K562 (cell line): ENCODE measurements at regions not wholly inside any gene's neighbourhood (a gene's known extent, or its start where the extent isn't known, plus 50 kb on each side); places are given as distances from the start of the nearest gene placed in this dataset.

Experiments
- ATAC-seq: fragments of 200-7000 bp; cut with Tn5 transposase; 3 replicates; pipeline ENCODE4 v1.9.1; 2020; ENCODE audit warnings: moderate library complexity
- BruUV-seq: library from RNA; stranded (reverse); fragments of 400-500 nt; replicated peaks from 2 replicates; lab custom pipeline; 2021; lab: Mats Ljungman, UMichigan
- CTCF ChIA-PET: fragments of 300-600 bp; formaldehyde crosslinking; extraction: SDS; loops from one replicate; lab custom pipeline; 2021; ENCODE audit warnings: low intra/inter-chr PET ratio; lab: Yijun Ruan, JAX
- POLR2A ChIA-PET: fragments of 300-600, 350-650 bp; sonication (Branson Sonifier 250); formaldehyde crosslinking; extraction: SDS; loops from one replicate; lab custom pipeline; 2021; ENCODE audit warnings: antibody characterized with exemption, inconsistent platforms; lab: Yijun Ruan, JAX
- DNase-seq, 4 experiments: peaks; one replicate each; pipeline versions ENCODE4 v3.0.0 to v3.0.0-alpha.2; 2011 to 2018; ENCODE audit warnings: low spot score in 3 of 4, mixed read lengths in 3 of 4; ENCODE audit errors: extremely low read depth in 1 of 4
- FAIRE-seq: peaks from 2 replicates; lab custom pipeline; 2011; peaks lifted over from hg19 to GRCh38; lab: Jason Lieb, UNC
- H2AFZ ChIP-seq: 2 replicates; pipeline ENCODE4 v1.6.0; 2011; ENCODE audit warnings: low read depth, low read length, control low read depth, inconsistent platforms
- H3K27ac ChIP-seq: fragments of 200-600 bp; 3 replicates; pipeline ENCODE4 v1.8.0; 2011; ENCODE audit warnings: low read depth, mild to moderate bottlenecking, control low read depth, inconsistent platforms, low read length, moderate library complexity, mixed read lengths; ENCODE audit errors: extremely low read depth
- H3K27me3 ChIP-seq, 2 experiments: fragments of 300-600 bp in 1 of 2; 2 replicates in 1 of 2; 3 replicates in 1 of 2; pipeline versions ENCODE4 v1.6.0 to v1.8.0; 2011; ENCODE audit warnings: inconsistent platforms in 2 of 2, low read length in 2 of 2, mild to moderate bottlenecking in 1 of 2, mixed read lengths in 1 of 2, moderate library complexity in 1 of 2; ENCODE audit not compliant: control insufficient read depth in 2 of 2, insufficient read depth in 2 of 2
- H3K36me3 ChIP-seq: fragments of 300-600 bp; 3 replicates; pipeline ENCODE4 v1.8.0; 2011; ENCODE audit warnings: mild to moderate bottlenecking, low read length, inconsistent platforms; ENCODE audit not compliant: control insufficient read depth, insufficient read depth
- H3K4me1 ChIP-seq, 2 experiments: fragments of 200-600 bp in 1 of 2; replicated peaks in 1 of 2; 2 replicates in 1 of 2; 3 replicates in 1 of 2; pipeline versions ENCODE4 v1.5.1 to v1.8.0; 2011; ENCODE audit warnings: inconsistent platforms in 2 of 2, low read length in 2 of 2, mild to moderate bottlenecking in 1 of 2, mixed read lengths in 1 of 2, moderate library complexity in 1 of 2; ENCODE audit not compliant: control insufficient read depth in 2 of 2, insufficient read depth in 2 of 2
- H3K4me2 ChIP-seq: 2 replicates; pipeline ENCODE4 v1.6.1; 2011; ENCODE audit warnings: low read length, control low read depth, inconsistent platforms, mixed read lengths; ENCODE audit not compliant: insufficient read depth
- H3K4me3 ChIP-seq: fragments of 200-600 bp; sonication (generic), shearing (Covaris generic); 2 replicates; pipeline ENCODE4 v1.5.1; 2016; ENCODE audit warnings: control low read depth, inconsistent platforms
- H3K79me2 ChIP-seq: fragments of 200-600 bp; 3 replicates; pipeline ENCODE4 v1.8.0; 2011; ENCODE audit warnings: low read length, inconsistent platforms; ENCODE audit not compliant: control insufficient read depth, insufficient read depth
- H3K9ac ChIP-seq, 2 experiments: 2 replicates each; pipeline versions ENCODE4 v1.6.0 to v1.6.1; 2011; ENCODE audit warnings: low read depth in 2 of 2, low read length in 2 of 2, control low read depth in 1 of 2, inconsistent platforms in 1 of 2, mild to moderate bottlenecking in 1 of 2, mixed read lengths in 1 of 2; ENCODE audit not compliant: insufficient read depth in 1 of 2
- H3K9me1 ChIP-seq: one replicate; pipeline ENCODE4 v1.6.0; 2011; ENCODE audit warnings: inconsistent platforms, mild to moderate bottlenecking, low read length, moderate library complexity; ENCODE audit not compliant: control insufficient read depth, insufficient read depth
- H3K9me3 ChIP-seq: replicated peaks from 2 replicates; pipeline ENCODE4 v1.5.1; 2011; ENCODE audit warnings: low read depth, low read length, inconsistent platforms; ENCODE audit not compliant: control insufficient read depth, insufficient read depth
- H4K20me1 ChIP-seq: replicated peaks from 2 replicates; pipeline ENCODE4 v1.6.1; 2011; ENCODE audit warnings: low read length, inconsistent platforms, mixed read lengths; ENCODE audit not compliant: control insufficient read depth, insufficient read depth
- NKRF ChIP-seq: fragments of 450-650 bp; IDR thresholded peaks from 2 replicates; pipeline ENCODE4 v1.6.1; 2016; ENCODE audit warnings: borderline replicate concordance
- ZNF175 ChIP-seq: fragments of 200-800 bp; sonication (Bioruptor generic); IDR thresholded peaks from 2 replicates; pipeline ENCODE4 v1.6.1; 2016; ENCODE audit warnings: low read depth, mild to moderate bottlenecking, missing genetic modification characterization, missing compliant biosample characterization
- WGBS: fragments of 100-300 bp; shearing (Covaris generic); methylation state at CpG from one replicate; pipeline ENCODE4 v1.1.6; 2016; ENCODE audit warnings: low coverage, mixed read lengths; ENCODE audit not compliant: insufficient coverage; ENCODE audit errors: missing lambda C conversion rate; 5-methylcytosine and 5-hydroxymethylcytosine counted together
- in situ Hi-C: fragments of 300-500 bp; cut with MboI; formaldehyde crosslinking; loops from 4 replicates; pipeline ENCODE4 v1.15.0; 2018; ENCODE audit warnings: inconsistent platforms, mixed read lengths
- intact Hi-C: fragments of 100-400 bp; cut with micrococcal nuclease; formaldehyde crosslinking; loops from 2 replicates; pipeline ENCODE4 v1.14.2; 2022
- TF ChIP-seq, protein P1 (sequence below): fragments of 250-450 bp; sonication (Bioruptor Pico); IDR thresholded peaks from 2 replicates; pipeline ENCODE4 v1.8.0; 2022; ENCODE audit warnings: inconsistent platforms
- TF ChIP-seq, protein P2 (sequence below): fragments of 250-450 bp; sonication (Bioruptor Pico); IDR thresholded peaks from 2 replicates; pipeline ENCODE4 v1.8.0; 2022; ENCODE audit warnings: moderate library complexity, mild to moderate bottlenecking, inconsistent platforms

GRCh38 chr3:86229775-86230094 lies 761.2 kb downstream of the VGLL3 start:
- FAIRE-seq, result no peak
- CTCF ChIA-PET, result no interaction called here
- TF ChIP-seq, protein P1, sequence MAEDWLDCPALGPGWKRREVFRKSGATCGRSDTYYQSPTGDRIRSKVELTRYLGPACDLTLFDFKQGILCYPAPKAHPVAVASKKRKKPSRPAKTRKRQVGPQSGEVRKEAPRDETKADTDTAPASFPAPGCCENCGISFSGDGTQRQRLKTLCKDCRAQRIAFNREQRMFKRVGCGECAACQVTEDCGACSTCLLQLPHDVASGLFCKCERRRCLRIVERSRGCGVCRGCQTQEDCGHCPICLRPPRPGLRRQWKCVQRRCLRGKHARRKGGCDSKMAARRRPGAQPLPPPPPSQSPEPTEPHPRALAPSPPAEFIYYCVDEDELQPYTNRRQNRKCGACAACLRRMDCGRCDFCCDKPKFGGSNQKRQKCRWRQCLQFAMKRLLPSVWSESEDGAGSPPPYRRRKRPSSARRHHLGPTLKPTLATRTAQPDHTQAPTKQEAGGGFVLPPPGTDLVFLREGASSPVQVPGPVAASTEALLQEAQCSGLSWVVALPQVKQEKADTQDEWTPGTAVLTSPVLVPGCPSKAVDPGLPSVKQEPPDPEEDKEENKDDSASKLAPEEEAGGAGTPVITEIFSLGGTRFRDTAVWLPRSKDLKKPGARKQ (CRISPR knock-in tag), result no peak
- TF ChIP-seq, protein P2, sequence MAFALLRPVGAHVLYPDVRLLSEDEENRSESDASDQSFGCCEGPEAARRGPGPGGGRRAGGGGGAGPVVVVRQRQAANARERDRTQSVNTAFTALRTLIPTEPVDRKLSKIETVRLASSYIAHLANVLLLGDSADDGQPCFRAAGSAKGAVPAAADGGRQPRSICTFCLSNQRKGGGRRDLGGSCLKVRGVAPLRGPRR (CRISPR knock-in tag), result no peak
- TF ChIP-seq ZNF175 (CRISPR knock-in tag) (no peak), NKRF (no peak)
- TF ChIP-seq, all 486 proteins: peak for 0
- 0% methylated on average over 2 of the region's 2 CpGs for WGBS
- H3K79me2 ChIP-seq, result no peaks in the 10 kb centered on the region
- H3K4me3 ChIP-seq, result no peak overlapping the region
- no peak overlapping the region for H3K27ac ChIP-seq
- H3K9me1 ChIP-seq, result no peaks in the 10 kb centered on the region
- no peak overlapping the region for H3K9ac ChIP-seq
- H3K27me3 ChIP-seq, result no peaks in the 10 kb centered on the region
- intact Hi-C loops, result no loop called here
- no peaks in the 10 kb centered on the region for H3K4me1 ChIP-seq
- in situ Hi-C loops, result no loop called here
- H3K36me3 ChIP-seq, result no peaks in the 10 kb centered on the region
- H3K9me3 ChIP-seq, result no peaks in the 10 kb centered on the region
- ATAC-seq, result no peak
- H2AFZ ChIP-seq, result no peak overlapping the region
- no peak for DNase-seq
- H4K20me1 ChIP-seq, result no peaks in the 10 kb centered on the region
- POLR2A ChIA-PET, result no interaction called here
- no peak overlapping the region for H3K4me2 ChIP-seq
- BruUV-seq, result no TSS peak
